ENCODE measurements at regions not wholly inside any gene's neighbourhood (a gene's known extent, or its start where the extent isn't known, plus 50 kb on each side); places are given as distances from the start of the nearest gene placed in this dataset.

DNA sequence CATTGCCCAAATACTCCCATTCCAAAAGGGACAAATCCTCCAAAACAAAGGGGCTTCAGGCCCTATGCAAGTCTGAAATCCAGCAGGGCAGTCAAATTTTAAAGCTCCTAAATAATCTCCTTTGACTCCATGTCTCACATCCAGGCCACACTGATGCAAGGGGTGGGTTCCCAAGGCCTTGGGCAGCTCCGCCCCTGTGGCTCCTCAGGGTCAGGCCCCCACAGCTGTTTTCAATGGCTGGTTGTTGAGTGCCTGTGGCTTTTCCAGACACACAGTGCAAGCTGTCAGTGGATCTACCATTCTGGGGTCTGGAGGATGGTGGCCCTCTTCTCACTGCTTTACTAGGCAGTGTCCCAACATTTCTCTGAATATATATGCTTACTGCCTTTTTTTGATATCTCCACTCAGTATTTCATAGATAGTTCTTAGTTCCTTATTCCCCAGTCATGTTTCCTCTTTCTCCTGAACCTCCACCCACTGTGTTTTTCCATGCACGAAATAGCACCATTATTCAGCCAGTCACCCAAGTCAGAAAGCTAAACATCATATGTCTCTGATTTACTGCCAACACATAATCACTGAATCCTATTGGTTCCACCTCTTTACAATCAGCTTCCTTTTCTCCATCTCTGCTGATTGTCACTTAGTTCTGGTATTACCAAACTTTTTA lies 172.6 kb upstream of the CACNA2D1 start:
- DNase-seq (ENCODE audit: low spot score): no peak
- no peak overlapping the region for H3K27ac ChIP-seq
- no peak for TF ChIP-seq CTCF (IDR thresholded peaks at IDR 0.05)
- no peak overlapping the region for H3K4me3 ChIP-seq

DNA sequence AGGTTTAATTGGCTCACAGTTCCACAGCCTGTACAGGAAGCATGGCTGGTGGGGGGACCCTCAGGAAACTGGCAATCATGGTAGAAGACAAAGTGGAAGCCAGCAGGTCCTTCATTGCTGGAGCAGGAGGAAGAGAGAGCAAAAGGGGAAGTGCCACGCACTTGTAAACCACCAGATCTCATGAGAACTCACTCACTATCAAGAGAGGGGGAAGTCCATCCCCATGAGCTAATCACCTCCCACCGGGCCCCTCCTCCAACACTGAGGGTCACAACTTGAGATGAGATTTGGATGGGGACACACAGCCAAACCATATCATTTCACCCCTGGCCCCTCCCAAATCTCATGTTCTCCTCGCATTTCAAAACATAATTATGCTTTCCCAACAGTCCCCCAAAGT lies 171.9 kb upstream of the CACNA2D1 start:
- DNase-seq (ENCODE audit: low spot score): no peak
- TF ChIP-seq CTCF (IDR thresholded peaks at IDR 0.05): no peak
- H3K4me3 ChIP-seq: no peak overlapping the region
- no peak overlapping the region for H3K27ac ChIP-seq

DNA sequence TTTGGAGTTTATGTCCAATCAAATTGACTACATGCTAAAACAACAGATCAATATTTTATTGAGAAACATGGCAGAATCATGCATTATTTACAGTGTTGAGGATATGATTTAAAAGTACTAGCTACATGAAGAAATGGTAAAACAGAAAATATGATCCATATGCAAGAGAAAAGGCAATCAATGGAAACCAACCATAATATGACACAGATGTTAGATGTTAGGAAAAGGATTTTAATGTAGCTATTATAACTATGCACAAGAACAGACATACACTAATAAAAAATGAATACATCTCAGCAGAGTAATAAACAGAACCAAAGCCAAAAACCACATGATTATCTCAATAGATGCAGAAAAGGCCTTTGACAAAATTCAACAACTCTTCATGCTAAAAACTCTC lies 166.2 kb upstream of the CACNA2D1 start:
- no peak overlapping the region for H3K27ac ChIP-seq
- no peak for TF ChIP-seq CTCF (IDR thresholded peaks at IDR 0.05)
- no peak for DNase-seq (ENCODE audit: low spot score)
- H3K4me3 ChIP-seq: no peak overlapping the region

- no peak overlapping the region for H3K27ac ChIP-seq
- no peak for DNase-seq (ENCODE audit: low spot score)
- H3K4me3 ChIP-seq: no peak overlapping the region
- TF ChIP-seq CTCF (IDR thresholded peaks at IDR 0.05): peak; percentile 43
Observed at GRCh38 chr7:82605247-82605864, 161.8 kb upstream of the CACNA2D1 start.

DNA sequence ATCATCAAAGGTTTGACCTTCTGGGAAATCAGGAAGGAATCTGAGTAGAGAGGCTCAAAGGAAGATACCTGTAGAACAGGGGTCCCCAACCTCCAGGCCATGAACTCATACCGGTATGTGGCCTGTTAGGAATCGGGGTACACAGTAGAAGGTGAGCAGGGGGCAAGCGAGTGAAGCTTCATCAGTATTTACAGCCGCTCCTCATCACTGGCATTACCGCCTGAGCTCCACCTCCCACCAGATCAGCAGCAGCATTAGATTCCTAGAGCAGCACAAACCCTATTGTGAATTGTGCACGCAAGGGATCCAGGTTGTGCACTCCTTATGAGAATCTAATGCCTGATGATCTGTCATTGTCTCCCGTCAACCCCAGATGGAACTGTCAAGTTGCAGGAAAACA lies 158.5 kb upstream of the CACNA2D1 start:
- Histone ChIP-seq H3K4me3 (no peak overlapping the region), H3K27ac (no peak overlapping the region)
- no peak for DNase-seq (ENCODE audit: low spot score)
- TF ChIP-seq CTCF (IDR thresholded peaks at IDR 0.05): no peak

DNA sequence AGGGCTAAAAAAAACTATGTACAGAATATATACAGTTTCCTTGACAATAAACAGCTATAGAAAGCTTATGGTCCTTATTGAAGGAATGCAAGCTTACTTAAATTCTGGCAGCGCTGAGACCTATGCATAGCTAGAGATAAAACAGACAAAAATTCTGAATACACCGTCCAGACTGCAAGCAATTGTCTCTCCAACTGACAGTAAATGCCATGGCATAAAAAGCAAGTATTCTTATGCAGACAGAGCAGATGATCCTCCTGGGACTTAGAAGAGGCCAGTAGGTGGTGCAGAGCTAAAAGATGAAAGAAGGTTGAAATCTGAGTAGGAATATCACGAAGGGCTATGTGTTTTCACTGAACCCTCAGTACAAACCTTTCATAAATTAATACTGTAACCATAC lies 157.0 kb upstream of the CACNA2D1 start:
- no peak for DNase-seq (ENCODE audit: low spot score)

More for the DNA sequence above, 157.0 kb upstream of the CACNA2D1 start:
- H3K27ac ChIP-seq: no peak overlapping the region
- no peak overlapping the region for H3K4me3 ChIP-seq
- TF ChIP-seq CTCF (IDR thresholded peaks at IDR 0.05): no peak

Measured in coronary artery (tissue), 2 donors.